ENCODE measurements at regions not wholly inside any gene's neighbourhood (a gene's known extent, or its start where the extent isn't known, plus 50 kb on each side); places are given as distances from the start of the nearest gene placed in this dataset.

DNA sequence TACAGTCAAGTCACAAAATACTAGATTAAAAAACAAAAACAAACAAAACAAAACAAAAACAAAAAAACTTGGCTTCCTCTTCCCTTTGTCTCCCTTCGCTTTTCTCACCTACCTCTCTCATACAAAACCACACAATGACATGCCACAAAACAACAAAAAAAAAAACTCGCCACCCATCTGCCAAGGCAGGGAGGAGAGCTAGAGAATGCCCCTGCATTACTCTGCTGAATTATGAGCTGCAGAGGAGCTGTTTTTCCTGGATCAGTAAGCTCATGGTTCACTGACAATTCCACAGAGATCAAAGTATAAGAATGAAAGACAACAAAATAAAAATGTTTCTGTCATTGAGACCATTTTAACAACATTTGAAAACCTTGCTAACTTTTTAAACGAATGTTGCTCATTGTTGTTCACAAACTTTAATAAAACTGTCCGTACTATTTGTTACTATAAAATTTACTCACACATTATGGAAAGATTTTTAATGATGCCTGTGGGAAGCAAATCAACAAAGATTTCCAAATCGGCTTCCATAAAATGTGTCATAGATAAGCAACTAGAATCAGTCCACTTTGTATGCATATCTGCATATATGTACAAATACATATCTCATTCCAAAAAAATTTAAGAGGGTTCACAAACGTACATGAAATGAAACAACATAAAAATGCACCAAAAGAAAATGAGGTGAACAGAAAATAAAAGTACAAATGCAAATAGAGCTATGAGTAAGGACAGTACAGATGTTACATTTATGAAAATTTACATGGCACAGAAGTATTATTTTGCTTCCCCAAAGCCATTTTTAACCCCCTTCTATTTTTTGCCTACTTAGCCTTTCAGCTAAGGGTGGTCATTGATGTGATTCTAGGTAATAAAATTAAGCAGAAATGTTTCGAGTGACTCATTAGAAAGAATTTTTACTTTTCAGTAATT, 252.4 kb upstream of the FAT4 start:
- DNase-seq (ENCODE audit: low read depth in 2 of 2), result no peak

GRCh38 chr4:125060376-125060775, 254.4 kb upstream of the FAT4 start:
- DNase-seq (ENCODE audit: low read depth in 2 of 2), result no peak

DNA sequence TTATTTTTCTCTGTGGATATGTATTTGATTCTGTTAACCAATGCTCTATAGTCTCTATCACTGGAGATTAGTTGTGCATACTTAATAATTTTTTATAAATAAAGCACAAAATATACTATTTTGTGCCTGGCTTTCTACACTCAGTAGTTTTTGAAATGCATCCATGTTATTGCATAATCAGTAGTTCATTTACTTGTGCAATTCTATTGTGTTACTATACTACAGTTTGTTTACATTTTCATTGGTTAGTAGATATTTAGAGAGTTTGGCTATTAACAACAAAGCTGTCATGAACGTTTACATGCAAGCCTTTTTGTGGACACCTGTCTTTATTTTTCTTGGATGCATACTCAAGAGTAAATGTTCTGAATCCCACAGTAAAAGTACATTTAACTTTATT, 265.0 kb upstream of the FAT4 start:
- no peak for DNase-seq (ENCODE audit: low read depth in 2 of 2)

DNA sequence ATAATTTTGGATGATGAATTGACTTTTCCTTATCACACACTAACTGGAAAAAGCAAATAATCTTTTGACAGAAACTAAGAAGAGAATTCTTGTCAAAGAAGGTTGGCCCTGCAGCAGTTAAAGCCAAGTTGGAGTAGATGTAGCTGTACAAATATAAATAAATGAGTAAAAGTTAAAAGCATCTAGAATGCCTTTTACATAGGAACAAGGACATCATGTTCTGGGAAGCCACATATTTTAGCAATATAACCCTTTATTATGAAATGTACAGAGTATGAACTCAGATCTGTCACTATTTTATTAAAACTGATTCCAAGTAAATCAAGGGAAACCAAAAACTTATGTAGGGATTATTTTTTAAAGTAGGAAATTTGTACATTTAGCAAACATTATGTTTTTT, 269.4 kb upstream of the FAT4 start:
- no peak for DNase-seq (ENCODE audit: low read depth in 2 of 2)

GRCh38 chr4:125044886-125045285, 269.9 kb upstream of the FAT4 start:
- no peak for DNase-seq (ENCODE audit: low read depth in 2 of 2)

GRCh38 chr4:125043486-125043885, 271.3 kb upstream of the FAT4 start:
- DNase-seq (ENCODE audit: low read depth in 2 of 2), result no peak

- DNase-seq (ENCODE audit: low read depth in 2 of 2), result peak in 1 of 2 donors; percentile 31
Measured at GRCh38 chr4:125042041-125042440, 272.7 kb upstream of the FAT4 start.

DNA sequence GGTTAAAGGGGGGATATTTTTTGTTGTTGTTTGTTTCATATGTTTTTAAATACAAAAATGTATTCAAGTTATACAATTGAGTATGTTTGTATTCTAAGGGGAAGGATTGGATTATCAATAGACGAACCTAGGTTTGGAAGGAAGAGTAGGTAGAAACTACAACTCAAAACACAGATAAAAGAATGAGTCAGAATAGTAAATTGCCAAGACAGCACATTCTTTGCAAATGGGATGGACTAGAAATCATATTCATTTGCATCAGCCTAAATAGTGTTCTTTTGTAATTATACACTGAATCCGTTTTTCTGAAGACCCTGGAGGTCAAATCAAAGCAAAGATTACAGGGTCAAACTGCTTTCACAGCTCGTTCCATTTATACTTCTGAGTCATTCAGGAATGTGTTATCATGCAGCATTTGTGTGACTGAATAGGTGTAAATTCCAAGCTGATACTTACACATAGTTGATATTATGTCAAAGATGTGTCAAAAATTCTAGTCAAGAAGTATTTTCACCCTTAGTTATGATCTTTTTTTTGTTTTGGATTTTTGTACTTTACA, 273.3 kb upstream of the FAT4 start:
- peak; percentile 5 to 14 for DNase-seq (ENCODE audit: low read depth in 2 of 2)

DNA sequence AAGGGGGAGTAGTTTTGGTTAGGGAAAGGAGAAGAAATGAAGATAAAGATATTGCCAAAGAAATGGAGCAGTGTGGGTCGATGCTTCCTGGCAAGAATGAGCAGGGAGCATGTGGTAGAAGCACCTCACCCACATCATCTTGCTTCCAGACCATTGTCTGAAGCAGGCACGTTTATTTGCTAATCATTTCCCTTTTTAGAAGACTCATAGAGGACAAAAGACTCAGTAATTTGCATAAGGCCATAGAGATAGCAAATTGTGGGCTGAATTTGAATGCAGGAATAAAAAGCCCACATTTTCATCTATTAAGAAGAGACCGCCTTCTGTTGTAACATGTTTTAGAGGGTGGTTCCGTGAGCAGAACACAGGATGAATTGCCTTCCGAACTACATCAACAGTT, 275.2 kb upstream of the FAT4 start:
- DNase-seq (ENCODE audit: low read depth in 2 of 2), result no peak

DNA sequence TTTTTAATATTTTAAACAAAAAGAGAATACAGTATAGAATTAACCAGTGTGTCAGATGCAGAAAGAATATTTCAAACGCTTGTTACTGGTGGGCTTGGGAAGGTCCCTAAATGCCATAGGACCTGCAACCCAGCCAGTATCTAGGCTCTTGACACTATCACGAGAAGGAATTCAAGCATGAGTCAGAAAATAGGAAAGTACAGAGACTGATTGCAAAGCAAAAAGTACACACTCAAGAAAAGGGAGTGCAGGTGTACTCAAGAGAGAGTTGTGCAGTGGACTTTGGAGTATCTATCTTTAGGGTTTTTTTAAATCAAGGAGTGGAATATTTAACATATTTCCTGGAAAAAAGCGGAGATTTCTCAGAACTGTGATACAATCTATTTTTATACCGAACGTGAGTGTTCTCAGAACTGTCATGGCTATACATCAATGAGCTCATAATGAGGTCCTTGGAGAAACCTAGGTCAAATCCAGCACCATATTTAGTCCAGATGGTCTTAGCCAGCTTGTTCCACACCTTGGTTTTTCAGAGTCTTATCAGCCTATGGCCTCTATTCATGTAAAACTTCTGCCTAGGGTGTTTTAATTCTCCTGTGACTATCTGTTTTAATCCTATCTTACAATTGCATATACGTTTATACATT, 291.8 kb upstream of the FAT4 start:
- DNase-seq (ENCODE audit: low read depth in 2 of 2), result no peak

- DNase-seq (ENCODE audit: low read depth in 2 of 2), result peak in 1 of 2 donors; percentile 74
Measured at GRCh38 chr4:125021189-125021588, 293.6 kb upstream of the FAT4 start.

GRCh38 chr4:125020089-125021034, 294.4 kb upstream of the FAT4 start:
- DNase-seq (ENCODE audit: low read depth in 2 of 2), result no peak

- DNase-seq (ENCODE audit: low read depth in 2 of 2), result peak; percentile 15 to 28
Measured at GRCh38 chr4:125016892-125017299, 297.9 kb upstream of the FAT4 start.

DNA sequence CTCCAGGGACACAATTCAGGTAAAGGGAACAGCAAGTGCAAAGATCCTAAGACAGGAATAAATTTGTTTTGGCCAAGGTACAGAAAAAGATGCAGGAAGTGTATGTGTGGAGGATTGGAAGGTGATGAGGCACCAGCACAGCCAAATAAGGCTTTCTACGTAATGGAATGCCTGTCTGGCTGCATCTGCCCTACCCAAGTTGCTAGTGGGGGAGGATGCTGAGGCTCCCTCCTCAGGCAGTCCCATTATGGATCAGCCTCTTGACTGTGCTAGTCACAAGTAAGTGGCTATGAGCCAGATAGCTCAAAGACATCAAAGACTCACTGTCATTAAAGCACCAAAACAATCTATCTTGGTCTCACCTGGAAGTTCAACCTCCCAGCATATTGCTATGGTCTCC, 300.9 kb upstream of the FAT4 start:
- DNase-seq (ENCODE audit: low read depth in 2 of 2), result peak in 1 of 2 donors; percentile 4

DNA sequence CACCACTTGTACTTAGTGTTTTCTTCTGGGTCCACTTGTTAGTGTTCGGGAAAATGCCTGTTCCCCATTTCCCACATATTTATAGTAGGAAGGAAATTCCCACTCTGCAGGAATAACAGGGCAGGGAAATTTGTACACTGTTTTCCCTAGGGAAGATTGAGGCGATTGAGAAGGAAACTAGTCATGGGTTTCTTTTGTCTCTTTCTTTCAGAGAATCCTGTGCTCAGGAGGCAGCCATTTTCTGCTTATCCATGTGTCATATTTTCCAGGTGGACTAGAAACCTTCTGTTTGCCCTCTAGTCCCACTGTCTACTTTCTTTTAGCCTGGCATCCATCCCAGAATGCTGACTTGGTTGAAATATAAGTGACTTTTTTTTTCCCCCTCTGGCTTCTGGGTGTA, 299.1 kb upstream of the ANKRD50 start:
- DNase-seq (ENCODE audit: low read depth in 2 of 2), result peak; percentile 3 to 53

DNA sequence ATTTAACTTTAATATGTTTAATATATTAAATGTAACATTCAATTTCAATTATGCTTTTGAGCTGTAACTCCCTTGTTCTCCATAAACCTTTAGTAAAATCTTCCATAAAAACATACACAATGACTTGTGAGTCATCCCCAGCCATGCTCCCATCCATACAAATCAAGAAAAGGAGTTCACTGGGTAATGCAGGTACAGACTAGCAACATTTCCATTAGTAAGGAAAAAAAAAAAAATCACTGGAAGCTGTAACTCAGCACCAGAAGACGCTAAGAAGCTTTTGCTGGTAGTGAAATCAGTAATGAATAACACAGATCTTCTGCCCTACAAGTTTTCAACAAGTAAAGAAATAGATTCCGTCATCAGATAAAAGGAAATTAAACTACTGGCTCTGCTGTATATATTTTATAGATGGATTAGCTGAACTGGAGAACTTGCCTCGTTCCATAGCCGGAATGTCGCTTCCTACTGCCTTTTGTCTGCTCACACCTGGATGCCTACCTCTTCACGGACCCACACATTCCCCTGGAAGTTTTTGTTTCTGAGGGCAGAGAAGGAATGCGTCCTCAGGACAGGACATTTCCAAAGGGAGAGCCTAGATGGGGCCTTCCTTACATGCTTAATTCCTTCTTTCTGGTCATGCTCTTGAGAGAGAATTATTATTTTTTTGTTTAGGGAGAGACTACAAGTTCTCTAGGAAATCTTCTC, 298.4 kb upstream of the ANKRD50 start:
- no peak for DNase-seq (ENCODE audit: low read depth in 2 of 2)

DNA sequence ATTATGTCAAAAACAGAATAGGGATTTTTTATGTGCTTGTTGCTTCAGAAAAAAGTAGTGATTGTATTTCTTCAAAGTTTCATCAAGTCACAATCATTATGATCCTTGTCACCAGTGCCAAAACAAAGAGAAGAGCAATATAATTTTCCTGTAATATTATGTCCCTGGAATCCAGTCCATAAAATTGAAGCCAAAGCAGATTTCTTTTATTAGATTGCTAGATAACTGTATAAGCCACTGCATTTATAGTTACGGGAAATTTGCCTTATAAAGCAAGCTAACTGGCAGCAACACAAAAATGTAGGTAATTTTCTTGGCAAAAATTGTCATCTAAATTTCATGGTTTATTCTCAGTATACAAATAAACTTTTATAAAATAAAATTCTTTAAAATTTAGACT, 296.1 kb upstream of the ANKRD50 start:
- no peak for DNase-seq (ENCODE audit: low read depth in 2 of 2)

DNA sequence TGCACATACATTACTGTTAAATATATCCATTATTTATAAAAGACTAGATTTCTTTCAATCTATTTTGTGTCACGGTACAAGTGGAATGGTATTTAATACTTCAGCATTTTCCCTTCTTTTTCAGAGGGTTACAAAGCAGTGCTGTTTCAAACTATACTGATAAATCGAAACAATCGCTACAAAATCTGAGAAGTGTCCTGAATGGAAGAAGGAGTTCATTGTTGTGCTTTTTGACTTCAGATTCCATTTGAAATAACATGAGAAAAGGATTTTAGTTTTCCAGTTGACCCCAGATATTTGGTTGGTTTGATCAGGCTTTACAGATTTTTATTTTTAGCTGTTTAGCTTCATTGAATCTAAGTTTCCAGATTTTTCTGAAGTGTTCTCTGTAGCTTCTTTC, 292.1 kb upstream of the ANKRD50 start:
- no peak for DNase-seq (ENCODE audit: low read depth in 2 of 2)

GRCh38 chr4:125003840-125004239, 291.3 kb upstream of the ANKRD50 start:
- DNase-seq (ENCODE audit: low read depth in 2 of 2), result no peak

DNA sequence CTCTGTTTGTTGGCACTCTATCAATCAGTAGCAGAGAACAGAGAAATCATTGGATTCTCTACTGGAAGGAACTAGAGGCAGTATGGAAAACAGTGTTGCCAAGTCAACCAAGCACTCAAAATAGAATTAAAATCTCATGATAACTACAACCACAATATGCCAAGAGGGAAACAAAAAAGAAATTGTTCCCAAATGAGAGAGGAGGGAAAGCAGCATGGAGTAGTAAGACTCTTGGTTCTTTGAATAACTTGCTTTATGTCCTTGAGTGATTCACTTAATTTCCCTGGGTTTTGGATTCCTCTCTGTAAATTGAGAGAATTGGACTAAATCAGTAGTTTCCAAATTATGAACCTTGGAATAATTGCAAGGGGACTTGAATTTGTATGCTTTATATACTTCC, 285.5 kb upstream of the ANKRD50 start:
- DNase-seq (ENCODE audit: low read depth in 2 of 2), result no peak

GRCh38 chr4:124997124-124997523, 284.6 kb upstream of the ANKRD50 start:
- DNase-seq (ENCODE audit: low read depth in 2 of 2), result no peak

Data from lung microvascular endothelial cell (primary cell).